Ascending aorta (tissue), 2 donors: ENCODE measurements at regions not wholly inside any gene's neighbourhood (a gene's known extent, or its start where the extent isn't known, plus 50 kb on each side); places are given as distances from the start of the nearest gene placed in this dataset.

Experiments used
- DNase-seq, 2 donors: peaks; one replicate each; pipeline ENCODE4 v3.0.0-alpha.2; 2019; ENCODE audit warnings: low spot score in 2 of 2
- H3K27ac ChIP-seq, 2 donors: fragments of 200-600 bp; sonication (generic); one replicate each; pipeline ENCODE4 v1.5.1; 2016 to 2017; ENCODE audit warnings: mild to moderate bottlenecking in 1 of 2
- H3K27me3 ChIP-seq: fragments of 200-600 bp; sonication (generic); one replicate; pipeline ENCODE4 v1.5.1; 2017
- H3K36me3 ChIP-seq, 2 donors: fragments of 200-600 bp; sonication (generic); one replicate each; pipeline ENCODE4 v1.5.1; 2016
- H3K4me1 ChIP-seq, 2 donors: fragments of 200-600 bp; sonication (generic); one replicate each; pipeline ENCODE4 v1.5.1; 2016 to 2017; ENCODE audit warnings: mild to moderate bottlenecking in 1 of 2
- H3K4me3 ChIP-seq, 2 donors: fragments of 200-600 bp; sonication (generic); one replicate each; pipeline ENCODE4 v1.5.1; 2016 to 2017; ENCODE audit warnings: mild to moderate bottlenecking in 1 of 2
- H3K9me3 ChIP-seq, 2 donors: fragments of 200-600 bp; sonication (generic); one replicate each; pipeline ENCODE4 v1.5.1; 2016
- intact Hi-C: fragments of 100-400 bp; cut with DNase I; formaldehyde crosslinking; loops from one replicate; pipeline ENCODE4 v1.15.1; 2023
- TF ChIP-seq, protein P1 (sequence below), 3 experiments: fragments of 200-600 bp in 2 of 3; fragments of 450-650 bp in 1 of 3; sonication (generic) in 2 of 3; IDR thresholded peaks; one replicate each; pipeline ENCODE4 v1.5.1; 2016 to 2019; ENCODE audit warnings: antibody characterized with exemption in 3 of 3, mild to moderate bottlenecking in 1 of 3, moderate library complexity in 1 of 3

GRCh38 chr2:157193461-157193860, 64.0 kb upstream of the GALNT5 start:
- no peaks in the 10 kb centered on the region for H3K9me3 ChIP-seq
- TF ChIP-seq, protein P1, sequence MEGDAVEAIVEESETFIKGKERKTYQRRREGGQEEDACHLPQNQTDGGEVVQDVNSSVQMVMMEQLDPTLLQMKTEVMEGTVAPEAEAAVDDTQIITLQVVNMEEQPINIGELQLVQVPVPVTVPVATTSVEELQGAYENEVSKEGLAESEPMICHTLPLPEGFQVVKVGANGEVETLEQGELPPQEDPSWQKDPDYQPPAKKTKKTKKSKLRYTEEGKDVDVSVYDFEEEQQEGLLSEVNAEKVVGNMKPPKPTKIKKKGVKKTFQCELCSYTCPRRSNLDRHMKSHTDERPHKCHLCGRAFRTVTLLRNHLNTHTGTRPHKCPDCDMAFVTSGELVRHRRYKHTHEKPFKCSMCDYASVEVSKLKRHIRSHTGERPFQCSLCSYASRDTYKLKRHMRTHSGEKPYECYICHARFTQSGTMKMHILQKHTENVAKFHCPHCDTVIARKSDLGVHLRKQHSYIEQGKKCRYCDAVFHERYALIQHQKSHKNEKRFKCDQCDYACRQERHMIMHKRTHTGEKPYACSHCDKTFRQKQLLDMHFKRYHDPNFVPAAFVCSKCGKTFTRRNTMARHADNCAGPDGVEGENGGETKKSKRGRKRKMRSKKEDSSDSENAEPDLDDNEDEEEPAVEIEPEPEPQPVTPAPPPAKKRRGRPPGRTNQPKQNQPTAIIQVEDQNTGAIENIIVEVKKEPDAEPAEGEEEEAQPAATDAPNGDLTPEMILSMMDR (IDR thresholded peaks at IDR 0.05), result no peak
- H3K4me3 ChIP-seq, result no peak overlapping the region
- H3K36me3 ChIP-seq, result no peaks in the 10 kb centered on the region
- H3K27me3 ChIP-seq, result no peaks in the 10 kb centered on the region
- intact Hi-C loops, result loop anchor here (10.0 kb wide), 1 partner anchor 159 kb away; no protein-coding TSS in a partner anchor
- DNase-seq, result no peak
- H3K4me1 ChIP-seq, result no peaks in the 10 kb centered on the region
- H3K27ac ChIP-seq, result no peak overlapping the region

DNA sequence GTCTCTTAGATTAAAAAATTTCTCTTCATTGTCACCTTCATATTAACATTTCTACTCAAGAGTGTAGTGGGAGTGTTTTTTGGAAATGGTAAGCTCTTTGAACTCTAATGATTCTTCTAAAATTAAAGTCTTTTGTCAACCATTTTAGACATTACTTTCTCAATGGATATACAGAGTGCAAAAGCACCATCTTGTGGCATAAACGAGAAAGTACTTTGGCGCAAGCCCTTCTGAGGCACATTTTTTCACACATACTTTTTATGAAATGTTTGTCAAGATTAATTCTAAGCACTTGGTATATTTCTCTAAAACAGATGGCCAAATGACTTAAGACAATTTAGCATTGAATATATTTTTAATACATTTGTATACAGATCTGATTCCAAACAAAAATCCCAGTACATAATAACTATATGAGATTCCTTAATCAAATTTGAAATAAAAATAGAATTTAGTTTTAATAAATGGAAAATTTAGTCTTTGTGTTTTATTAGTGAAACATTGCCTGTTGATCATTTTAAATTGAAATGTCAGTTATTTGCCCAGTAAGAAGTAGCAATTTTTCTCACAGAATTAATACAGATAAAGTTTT, 63.3 kb upstream of the GALNT5 start:
- Histone ChIP-seq H3K4me3 (no peak overlapping the region), H3K36me3 (no peaks in the 10 kb centered on the region), H3K9me3 (no peaks in the 10 kb centered on the region), H3K27me3 (no peaks in the 10 kb centered on the region), H3K4me1 (no peaks in the 10 kb centered on the region), H3K27ac (no peak overlapping the region)
- TF ChIP-seq, protein P1 (IDR thresholded peaks at IDR 0.05), result peak; percentile 41 to 76 (median 53)
- intact Hi-C loops, result loop anchor here (10.0 kb wide), 1 partner anchor 159 kb away; no protein-coding TSS in a partner anchor
- DNase-seq, result no peak

GRCh38 chr2:157194844-157195243, 62.7 kb upstream of the GALNT5 start:
- intact Hi-C loops, result loop anchor here (10.0 kb wide), 1 partner anchor 160 kb away; no protein-coding TSS in a partner anchor
- TF ChIP-seq, protein P1 (IDR thresholded peaks at IDR 0.05), result no peak
- Histone ChIP-seq H3K9me3 (no peaks in the 10 kb centered on the region), H3K36me3 (no peaks in the 10 kb centered on the region), H3K4me1 (no peaks in the 10 kb centered on the region), H3K27me3 (no peaks in the 10 kb centered on the region), H3K27ac (no peak overlapping the region), H3K4me3 (no peak overlapping the region)
- no peak for DNase-seq

DNA sequence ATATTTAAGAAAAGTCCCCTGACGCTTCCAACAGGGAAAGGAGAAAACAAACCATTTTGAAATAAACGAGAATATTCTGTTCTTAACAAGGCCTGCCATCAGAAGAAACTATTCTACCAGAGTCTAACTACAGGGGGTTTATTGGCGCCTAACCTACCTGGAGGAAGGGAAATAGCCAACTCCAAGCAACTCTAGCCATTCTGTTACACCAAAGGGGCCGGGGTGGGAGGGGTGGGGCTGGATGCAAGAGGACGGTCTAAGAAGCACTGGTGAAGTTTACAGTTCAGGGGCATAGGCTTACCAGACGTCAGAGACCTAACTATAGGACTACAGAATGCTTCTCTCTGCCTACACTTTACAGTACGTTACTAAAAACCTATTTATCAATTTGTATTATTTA, 60.5 kb upstream of the GALNT5 start:
- no peaks in the 10 kb centered on the region for H3K4me1 ChIP-seq
- intact Hi-C loops, result loop anchor here (10.0 kb wide), 1 partner anchor 162 kb away; no protein-coding TSS in a partner anchor
- no peaks in the 10 kb centered on the region for H3K27me3 ChIP-seq
- H3K9me3 ChIP-seq, result no peaks in the 10 kb centered on the region
- no peak overlapping the region for H3K27ac ChIP-seq
- H3K36me3 ChIP-seq, result no peaks in the 10 kb centered on the region
- no peak for DNase-seq
- no peak overlapping the region for H3K4me3 ChIP-seq
- TF ChIP-seq, protein P1 (IDR thresholded peaks at IDR 0.05), result no peak

GRCh38 chr2:157197848-157198247, 59.7 kb upstream of the GALNT5 start:
- H3K27ac ChIP-seq, result no peak overlapping the region
- DNase-seq, result no peak
- no peaks in the 10 kb centered on the region for H3K9me3 ChIP-seq
- TF ChIP-seq, protein P1 (IDR thresholded peaks at IDR 0.05), result no peak
- intact Hi-C loops, result loop anchor here (10.0 kb wide), 1 partner anchor 163 kb away; no protein-coding TSS in a partner anchor
- no peaks in the 10 kb centered on the region for H3K36me3 ChIP-seq
- H3K4me3 ChIP-seq, result no peak overlapping the region
- H3K4me1 ChIP-seq, result no peaks in the 10 kb centered on the region
- H3K27me3 ChIP-seq, result no peaks in the 10 kb centered on the region
